ENCODE measurements at regions not wholly inside any gene's neighbourhood (a gene's known extent, or its start where the extent isn't known, plus 50 kb on each side); places are given as distances from the start of the nearest gene placed in this dataset.

GRCh38 chr7:155377838-155378579, 79.9 kb upstream of the EN2 start:
- TF ChIP-seq CTCF (IDR thresholded peaks at IDR 0.05) (no peak), POLR2A (IDR thresholded peaks at IDR 0.05) (no peak), POLR2AphosphoS5 (IDR thresholded peaks at IDR 0.05) (no peak)

Measured in prostate gland (tissue), 2 donors.